SK-N-MC (cell line): ENCODE measurements at regions not wholly inside any gene's neighbourhood (a gene's known extent, or its start where the extent isn't known, plus 50 kb on each side); places are given as distances from the start of the nearest gene placed in this dataset.
"Not testable (repeated sequence)": the region's sequence is repeated elsewhere in the genome, so short reads cannot be mapped to it uniquely, and the experiment has no call there.

Experiments
- DNase-seq: peaks from one replicate; pipeline ENCODE4 v3.0.0-alpha.2; 2011; ENCODE audit warnings: low read depth, low spot score
- H3K27ac ChIP-seq: fragments of 200-600 bp; sonication (generic); 2 replicates; pipeline ENCODE4 v1.5.1; 2016; ENCODE audit warnings: mixed run types
- H3K36me3 ChIP-seq: fragments of 200-600 bp; sonication (generic); 2 replicates; pipeline ENCODE4 v1.6.1; 2017; ENCODE audit warnings: antibody characterized with exemption, low read length, mixed read lengths; ENCODE audit not compliant: insufficient read depth
- H3K4me3 ChIP-seq: fragments of 200-600 bp; sonication (generic); 2 replicates; pipeline ENCODE4 v1.5.1; 2016
- H3K9ac ChIP-seq: fragments of 200-600 bp; sonication (generic); 2 replicates; pipeline ENCODE4 v1.8.0; 2017; ENCODE audit warnings: mixed run types, mixed read lengths; ENCODE audit not compliant: insufficient read length
- H3K9me3 ChIP-seq: fragments of 200-600 bp; sonication (generic); 2 replicates; pipeline ENCODE4 v1.6.1; 2017; ENCODE audit warnings: low read depth, mild to moderate bottlenecking, antibody characterized with exemption, low read length, moderate library complexity, mixed read lengths
- EZH2 ChIP-seq: fragments of 200-600 bp; sonication (generic); IDR thresholded peaks from one replicate; pipeline ENCODE4 v1.6.1; 2017; ENCODE audit warnings: antibody characterized with exemption
- FOXP2 ChIP-seq: optimal IDR thresholded peaks from 2 replicates; pipeline ENCODE3; 2011; ENCODE audit warnings: mild to moderate bottlenecking, moderate library complexity; ENCODE audit not compliant: insufficient read depth; ENCODE audit errors: extremely low read length, control extremely low read depth
- POLR2AphosphoS5 ChIP-seq: IDR thresholded peaks from 2 replicates; pipeline ENCODE4 v1.6.1; 2012; ENCODE audit warnings: mild to moderate bottlenecking, low read depth, low read length, borderline replicate concordance

DNA sequence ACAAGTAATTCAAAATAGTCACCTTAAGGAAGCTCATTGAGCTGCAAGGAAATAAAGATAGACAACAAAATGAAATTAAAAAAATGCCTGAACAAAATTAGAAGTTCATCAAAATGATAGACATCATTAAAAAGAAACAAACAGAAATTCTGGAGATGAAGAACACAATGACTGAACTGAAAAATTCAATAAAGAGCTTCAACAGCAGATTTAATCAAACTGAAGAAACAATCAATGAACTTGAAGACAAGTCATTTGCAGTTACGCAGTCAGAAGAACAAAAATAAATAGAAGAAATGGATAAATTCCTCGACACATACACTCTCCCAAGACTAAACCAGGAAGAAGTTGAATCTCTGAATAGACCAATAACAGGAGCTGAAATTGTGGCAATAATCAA is 390.0 kb upstream of the SPAG17 start:
- Histone ChIP-seq H3K27ac (no peak overlapping the region), H3K9me3 (no peaks in the 10 kb centered on the region), H3K36me3 (no peaks in the 10 kb centered on the region), H3K4me3 (no peak overlapping the region), H3K9ac (no peak overlapping the region)
- TF ChIP-seq FOXP2, result no peak
- TF ChIP-seq POLR2AphosphoS5, result no peak
- no peak for TF ChIP-seq EZH2
- DNase-seq, result no peak

DNA sequence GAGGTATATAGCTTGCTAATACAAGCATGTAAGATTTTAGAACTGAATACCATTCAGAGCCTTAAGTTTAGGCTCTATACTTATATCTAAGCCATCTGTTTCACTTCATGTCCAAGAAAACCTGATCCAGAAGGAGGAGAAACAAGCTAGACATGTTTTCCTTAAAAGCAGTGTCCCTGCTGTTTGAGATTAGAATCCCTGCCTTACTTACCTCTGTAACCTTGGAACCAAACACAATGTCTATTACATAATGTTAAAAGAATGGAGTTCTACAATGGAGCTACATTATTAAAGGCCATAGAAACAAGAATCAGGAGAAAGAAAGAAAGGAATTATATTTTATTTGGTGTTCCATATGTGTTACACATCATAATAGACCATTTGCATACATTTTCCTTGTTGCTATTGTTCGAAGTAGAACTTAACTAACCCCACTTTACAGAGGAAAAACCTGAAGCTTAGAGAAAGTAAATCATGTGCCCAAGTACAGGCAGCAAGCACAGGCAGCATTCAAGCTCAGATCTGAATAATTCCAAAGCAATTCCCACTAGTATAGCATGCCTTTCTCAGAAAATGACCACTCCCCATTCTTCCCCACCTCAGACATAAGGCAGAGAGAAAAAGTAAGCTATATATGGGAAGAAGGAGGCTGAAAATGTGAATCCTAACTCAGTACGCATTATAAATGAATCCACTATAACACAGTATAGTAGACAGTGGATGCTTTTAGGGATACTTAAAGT is 380.1 kb upstream of the SPAG17 start:
- Histone ChIP-seq H3K27ac (no peak overlapping the region), H3K9ac (no peak overlapping the region), H3K36me3 (no peaks in the 10 kb centered on the region), H3K9me3 (no peaks in the 10 kb centered on the region), H3K4me3 (no peak overlapping the region)
- no peak for DNase-seq
- no peak for TF ChIP-seq EZH2
- TF ChIP-seq FOXP2, result no peak
- no peak for TF ChIP-seq POLR2AphosphoS5

DNA sequence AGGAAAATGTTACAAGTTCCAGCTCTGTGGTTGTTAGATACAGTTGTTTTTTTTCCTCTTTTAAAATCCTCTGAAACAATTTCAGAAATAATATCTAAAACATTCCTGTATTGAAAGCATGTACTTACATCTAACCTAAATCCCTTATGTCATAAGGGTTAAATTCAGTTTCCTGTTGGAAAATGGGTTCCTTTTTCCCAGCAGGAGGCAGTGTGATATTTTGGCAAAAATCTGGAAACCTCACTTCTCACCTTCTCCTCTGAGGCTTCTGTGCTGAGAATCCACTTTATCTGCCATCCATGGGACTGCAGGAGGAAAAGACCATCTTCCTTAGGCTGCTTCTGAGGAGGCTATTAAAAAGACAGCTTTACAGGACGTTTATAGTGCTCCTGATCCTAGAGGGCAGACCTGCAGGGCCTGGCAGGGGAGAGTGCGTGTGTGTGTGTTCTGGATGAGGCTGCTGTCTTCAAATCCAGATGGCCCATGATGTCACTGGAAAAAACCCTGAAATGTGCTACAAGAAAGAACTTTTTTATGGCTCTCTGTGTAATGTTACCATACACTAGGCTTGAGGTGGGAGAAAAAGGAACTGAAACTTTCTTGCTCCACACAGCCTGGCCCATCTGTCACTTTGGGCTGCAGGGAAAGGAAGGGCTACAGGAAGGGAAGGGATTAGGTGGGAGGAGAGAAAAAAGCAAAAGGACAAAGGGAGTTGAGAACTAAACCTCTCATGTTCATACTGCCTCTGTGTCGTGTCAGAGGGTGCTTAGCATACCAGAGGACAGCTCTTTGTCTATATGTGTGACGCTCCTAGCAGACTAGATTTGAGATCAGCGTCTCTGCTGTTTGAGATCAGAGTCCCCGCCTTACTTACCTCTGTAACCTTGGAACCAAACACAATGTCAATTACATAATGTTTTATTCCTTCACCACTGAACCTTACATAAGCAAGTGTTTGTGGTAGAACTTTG is 379.2 kb upstream of the SPAG17 start:
- Histone ChIP-seq H3K9ac (no peak overlapping the region), H3K4me3 (no peak overlapping the region), H3K9me3 (no peaks in the 10 kb centered on the region), H3K27ac (no peak overlapping the region), H3K36me3 (no peaks in the 10 kb centered on the region)
- no peak for DNase-seq
- TF ChIP-seq EZH2 (no peak), FOXP2 (no peak), POLR2AphosphoS5 (no peak)

DNA sequence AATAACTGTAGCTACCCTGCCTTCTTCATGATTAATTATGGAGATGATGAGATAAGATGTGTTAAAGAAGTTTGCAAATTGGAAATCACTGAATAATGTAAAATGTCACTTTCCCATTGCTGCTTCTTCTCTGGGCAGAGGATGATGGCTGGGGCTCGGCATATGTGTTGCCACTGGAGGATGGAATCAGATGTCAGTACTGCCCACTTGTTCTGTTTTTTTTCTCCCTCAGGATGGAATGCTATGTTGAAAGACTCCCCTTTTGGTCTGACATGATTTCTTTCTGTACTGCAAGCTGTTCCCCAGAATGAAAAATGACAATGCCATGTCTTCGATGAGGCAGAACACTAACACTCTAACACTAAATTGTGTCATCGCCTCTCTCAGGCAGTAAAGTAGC is 373.9 kb upstream of the SPAG17 start:
- no peak for TF ChIP-seq POLR2AphosphoS5
- no peak for TF ChIP-seq FOXP2
- no peak for TF ChIP-seq EZH2
- H3K27ac ChIP-seq, result no peak overlapping the region
- no peak for DNase-seq

DNA sequence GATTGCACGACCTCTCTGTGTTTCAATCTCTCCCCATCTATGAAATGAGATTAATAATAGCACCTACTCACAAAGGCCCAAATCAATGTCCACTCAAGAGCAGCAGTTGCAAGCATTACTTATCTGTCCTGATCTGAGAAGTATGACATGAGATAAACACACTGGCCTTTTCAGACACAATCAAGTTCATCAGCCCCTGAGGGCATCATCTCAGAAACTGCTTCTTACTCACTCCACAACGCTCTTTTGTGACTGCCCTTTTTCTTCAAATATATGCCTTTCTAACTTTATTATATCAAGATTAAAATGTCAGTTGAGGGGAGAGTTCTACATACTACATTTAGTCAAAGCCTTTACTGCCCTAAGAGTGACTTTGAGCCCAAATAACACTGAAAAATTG is 371.9 kb upstream of the SPAG17 start:
- Histone ChIP-seq H3K36me3 (no peaks in the 10 kb centered on the region), H3K9ac (no peak overlapping the region), H3K27ac (no peak overlapping the region), H3K9me3 (no peaks in the 10 kb centered on the region), H3K4me3 (no peak overlapping the region)
- no peak for TF ChIP-seq FOXP2
- TF ChIP-seq POLR2AphosphoS5, result no peak
- TF ChIP-seq EZH2, result no peak
- DNase-seq, result no peak

More for the DNA sequence above, 373.9 kb upstream of the SPAG17 start:
- Histone ChIP-seq H3K4me3 (no peak overlapping the region), H3K36me3 (no peaks in the 10 kb centered on the region), H3K9ac (no peak overlapping the region), H3K9me3 (no peaks in the 10 kb centered on the region)

DNA sequence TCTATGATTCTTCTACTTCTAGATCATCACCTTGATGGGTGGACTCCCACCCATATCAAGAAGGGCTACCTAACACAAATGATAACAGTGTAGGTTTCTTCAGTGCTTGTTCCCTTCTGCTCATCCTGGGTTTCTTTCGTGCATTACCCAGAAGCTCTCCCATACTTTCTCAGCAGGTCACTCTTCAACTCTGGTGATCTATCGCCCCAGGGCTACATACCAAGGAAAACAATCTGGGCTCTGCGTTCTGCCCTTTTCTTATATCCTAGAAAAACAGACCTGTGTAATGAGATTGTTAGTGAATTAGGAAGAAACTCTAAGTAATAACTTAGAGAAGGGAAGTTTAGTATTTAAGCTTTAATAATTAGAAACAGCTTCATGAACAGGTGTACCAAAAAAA is 370.6 kb upstream of the SPAG17 start:
- H3K36me3 ChIP-seq, result no peaks in the 10 kb centered on the region
- H3K9me3 ChIP-seq, result no peaks in the 10 kb centered on the region
- H3K9ac ChIP-seq, result no peak overlapping the region
- no peak for DNase-seq
- TF ChIP-seq FOXP2, result no peak
- no peak for TF ChIP-seq EZH2
- TF ChIP-seq POLR2AphosphoS5, result no peak
- no peak overlapping the region for H3K4me3 ChIP-seq
- H3K27ac ChIP-seq, result no peak overlapping the region

DNA sequence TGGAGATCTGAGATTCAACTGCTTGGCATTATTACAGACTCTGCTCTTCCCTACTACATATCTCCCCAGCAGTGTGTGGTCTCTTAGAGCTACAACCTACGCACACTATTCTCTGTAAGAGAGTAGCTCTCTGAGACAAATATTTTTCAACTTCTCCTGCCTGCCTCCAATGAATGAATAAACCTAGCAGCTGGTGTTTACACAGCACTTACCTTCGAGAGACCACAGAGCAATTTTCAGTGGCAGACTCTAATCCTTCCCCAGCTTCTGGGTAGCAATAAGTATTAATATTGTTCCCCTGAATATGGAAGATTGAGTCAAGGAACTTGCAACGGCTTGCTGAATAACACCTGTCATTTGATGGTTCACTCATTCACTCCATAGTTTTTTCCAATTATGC is 350.9 kb upstream of the SPAG17 start:
- TF ChIP-seq FOXP2 (no peak), POLR2AphosphoS5 (no peak), EZH2 (no peak)
- H3K9me3 ChIP-seq, result no peaks in the 10 kb centered on the region
- H3K4me3 ChIP-seq, result no peak overlapping the region
- no peak for DNase-seq
- no peak overlapping the region for H3K9ac ChIP-seq
- no peak overlapping the region for H3K27ac ChIP-seq
- H3K36me3 ChIP-seq, result no peaks in the 10 kb centered on the region

DNA sequence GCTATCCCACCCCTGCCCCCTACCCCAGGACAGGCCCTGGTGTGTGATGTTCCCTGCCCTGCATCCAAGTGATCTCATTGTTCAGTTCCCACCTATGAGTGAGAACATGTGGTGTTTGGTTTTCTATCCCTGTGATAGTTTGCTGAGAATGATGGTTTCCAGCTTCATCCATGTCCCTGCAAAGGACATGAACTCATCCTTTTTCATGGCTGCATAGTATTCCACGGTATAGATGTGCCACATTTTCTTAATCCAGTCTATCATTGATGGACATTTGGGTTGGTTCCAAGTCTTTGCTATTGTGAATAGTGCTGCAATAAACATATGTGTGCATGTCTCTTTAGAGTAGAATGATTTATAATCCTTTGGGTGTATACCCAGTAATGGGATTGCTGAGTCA is 326.9 kb upstream of the SPAG17 start:
- not testable (repeated sequence) for H3K4me3 ChIP-seq

DNA sequence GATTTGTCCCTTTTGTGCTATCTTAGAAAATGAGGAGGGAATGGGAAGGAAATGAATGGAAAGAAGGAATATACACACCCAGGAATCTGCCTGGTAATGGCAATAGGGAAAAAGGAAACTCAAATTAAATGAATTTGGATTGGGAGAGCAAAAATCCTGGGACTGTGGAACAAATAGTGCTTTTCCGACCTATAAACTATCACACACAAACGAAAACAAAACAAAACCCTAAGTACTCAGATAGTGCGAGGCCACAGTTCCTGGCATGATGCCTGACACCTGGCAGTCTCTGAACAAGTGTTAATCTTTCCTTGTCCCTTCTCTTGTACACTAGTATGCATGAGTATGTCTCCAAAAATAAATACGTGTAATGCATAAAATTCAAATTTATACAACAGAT is 319.8 kb upstream of the SPAG17 start:
- no peak for DNase-seq
- Histone ChIP-seq H3K36me3 (no peaks in the 10 kb centered on the region), H3K4me3 (no peak overlapping the region), H3K9ac (no peak overlapping the region), H3K9me3 (no peaks in the 10 kb centered on the region), H3K27ac (no peak overlapping the region)
- TF ChIP-seq EZH2, result no peak
- no peak for TF ChIP-seq POLR2AphosphoS5
- no peak for TF ChIP-seq FOXP2

More for the DNA sequence above, 326.9 kb upstream of the SPAG17 start:
- H3K36me3 ChIP-seq, H3K9me3 ChIP-seq, H3K27ac ChIP-seq, H3K9ac ChIP-seq, DNase-seq: not testable (repeated sequence)
